ENCODE measurements at regions not wholly inside any gene's neighbourhood (a gene's known extent, or its start where the extent isn't known, plus 50 kb on each side); places are given as distances from the start of the nearest gene placed in this dataset.

- no peak for TF ChIP-seq CTCF (IDR thresholded peaks at IDR 0.05)
- no peak for TF ChIP-seq POLR2A (IDR thresholded peaks at IDR 0.05)
- TF ChIP-seq POLR2AphosphoS5 (IDR thresholded peaks at IDR 0.05) = no peak
These were observed 151.8 kb downstream of the RHOU start for GRCh38 chr1:228887101-228887500.

Measured in breast epithelium (tissue), 3 donors.